ENCODE measurements at regions not wholly inside any gene's neighbourhood (a gene's known extent, or its start where the extent isn't known, plus 50 kb on each side); places are given as distances from the start of the nearest gene placed in this dataset.

DNA sequence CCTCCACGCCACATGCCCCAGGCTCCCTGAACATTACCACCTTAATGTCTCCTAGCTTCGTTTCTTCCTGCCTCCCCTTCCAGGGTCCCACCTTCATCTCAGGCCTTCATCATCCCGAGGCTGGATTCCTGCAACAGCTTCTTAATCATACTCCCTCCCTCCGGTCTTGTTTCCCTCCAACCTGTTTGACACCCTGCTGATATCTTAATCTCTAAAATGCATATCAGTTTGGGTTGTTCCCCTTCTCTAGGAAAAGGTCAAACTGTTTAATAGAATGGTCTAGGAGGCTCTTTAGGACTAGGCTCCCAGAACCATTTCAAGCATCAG lies 125.5 kb upstream of the ARHGAP5 start:
- Histone ChIP-seq H3K4me2 (peak overlapping the region; percentile 69), H3K36me3 (replicated peaks; ENCODE audit: insufficient read depth, low read depth) (no peaks in the 10 kb centered on the region), H3K79me2 (no peaks in the 10 kb centered on the region), H3K9me3 (ENCODE audit: low read depth) (no peaks in the 10 kb centered on the region), H3K4me1 (ENCODE audit: insufficient read depth) (peaks cover 22% of the 10 kb centered on the region), H3K27me3 (no peaks in the 10 kb centered on the region), H3K4me3 (no peak overlapping the region), H3K9me2 (replicated peaks; ENCODE audit: insufficient read depth) (no peaks in the 10 kb centered on the region), H3K27ac (peak overlapping the region; percentile 60), H4K20me1 (ENCODE audit: insufficient read depth, poor library complexity, severe bottlenecking) (no peaks in the 10 kb centered on the region), H2AFZ (no peak overlapping the region)
- no peak for TF ChIP-seq EZH2phosphoT487 (IDR thresholded peaks at IDR 0.05; ENCODE audit: low read depth, severe bottlenecking, unreplicated experiment)
- TF ChIP-seq EZH2 (IDR thresholded peaks at IDR 0.05; ENCODE audit: borderline replicate concordance), result no peak
- TF ChIP-seq, protein P1, sequence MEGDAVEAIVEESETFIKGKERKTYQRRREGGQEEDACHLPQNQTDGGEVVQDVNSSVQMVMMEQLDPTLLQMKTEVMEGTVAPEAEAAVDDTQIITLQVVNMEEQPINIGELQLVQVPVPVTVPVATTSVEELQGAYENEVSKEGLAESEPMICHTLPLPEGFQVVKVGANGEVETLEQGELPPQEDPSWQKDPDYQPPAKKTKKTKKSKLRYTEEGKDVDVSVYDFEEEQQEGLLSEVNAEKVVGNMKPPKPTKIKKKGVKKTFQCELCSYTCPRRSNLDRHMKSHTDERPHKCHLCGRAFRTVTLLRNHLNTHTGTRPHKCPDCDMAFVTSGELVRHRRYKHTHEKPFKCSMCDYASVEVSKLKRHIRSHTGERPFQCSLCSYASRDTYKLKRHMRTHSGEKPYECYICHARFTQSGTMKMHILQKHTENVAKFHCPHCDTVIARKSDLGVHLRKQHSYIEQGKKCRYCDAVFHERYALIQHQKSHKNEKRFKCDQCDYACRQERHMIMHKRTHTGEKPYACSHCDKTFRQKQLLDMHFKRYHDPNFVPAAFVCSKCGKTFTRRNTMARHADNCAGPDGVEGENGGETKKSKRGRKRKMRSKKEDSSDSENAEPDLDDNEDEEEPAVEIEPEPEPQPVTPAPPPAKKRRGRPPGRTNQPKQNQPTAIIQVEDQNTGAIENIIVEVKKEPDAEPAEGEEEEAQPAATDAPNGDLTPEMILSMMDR (IDR thresholded peaks at IDR 0.05; ENCODE audit: poor library complexity), result no peak
- no peak for DNase-seq (ENCODE audit: low spot score)
- WGBS (ENCODE audit: low lambda C conversion rate, missing lambda C conversion rate), result 74% methylated on average over 4 of the region's 4 CpGs

DNA sequence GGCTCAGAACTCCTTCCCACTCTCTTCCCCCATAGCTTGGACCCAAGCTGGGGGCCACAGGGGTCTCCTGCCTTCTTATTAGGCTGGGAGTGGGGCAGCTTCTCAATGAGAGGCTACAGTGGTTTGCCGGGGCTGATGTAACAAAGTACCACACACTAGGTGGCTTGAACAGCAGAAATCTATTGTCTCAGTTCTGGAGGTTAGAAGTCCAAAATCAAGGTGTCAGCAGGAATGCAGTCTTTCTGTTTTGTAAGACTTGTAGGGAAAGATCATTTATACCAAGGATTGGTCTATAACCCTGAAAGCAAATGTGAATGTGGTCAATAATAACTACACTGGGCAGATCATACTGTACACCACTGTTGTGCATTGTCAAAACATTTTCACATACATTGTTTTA lies 124.5 kb upstream of the ARHGAP5 start:
- no peak overlapping the region for H2AFZ ChIP-seq
- no peaks in the 10 kb centered on the region for H3K36me3 ChIP-seq (replicated peaks; ENCODE audit: insufficient read depth, low read depth)
- WGBS (ENCODE audit: low lambda C conversion rate, missing lambda C conversion rate), result 71% methylated on average over 1 of the region's 1 CpG
- no peak overlapping the region for H3K4me2 ChIP-seq
- no peaks in the 10 kb centered on the region for H4K20me1 ChIP-seq (ENCODE audit: insufficient read depth, poor library complexity, severe bottlenecking)
- TF ChIP-seq, protein P1 (IDR thresholded peaks at IDR 0.05; ENCODE audit: poor library complexity), result no peak
- no peak for TF ChIP-seq EZH2 (IDR thresholded peaks at IDR 0.05; ENCODE audit: borderline replicate concordance)
- TF ChIP-seq EZH2phosphoT487 (IDR thresholded peaks at IDR 0.05; ENCODE audit: low read depth, severe bottlenecking, unreplicated experiment), result no peak
- H3K27ac ChIP-seq, result no peak overlapping the region
- peaks cover 22% of the 10 kb centered on the region for H3K4me1 ChIP-seq (ENCODE audit: insufficient read depth)
- no peaks in the 10 kb centered on the region for H3K9me2 ChIP-seq (replicated peaks; ENCODE audit: insufficient read depth)
- no peaks in the 10 kb centered on the region for H3K79me2 ChIP-seq
- no peaks in the 10 kb centered on the region for H3K27me3 ChIP-seq
- DNase-seq (ENCODE audit: low spot score), result no peak
- H3K9me3 ChIP-seq (ENCODE audit: low read depth), result no peaks in the 10 kb centered on the region
- H3K4me3 ChIP-seq, result no peak overlapping the region

DNA sequence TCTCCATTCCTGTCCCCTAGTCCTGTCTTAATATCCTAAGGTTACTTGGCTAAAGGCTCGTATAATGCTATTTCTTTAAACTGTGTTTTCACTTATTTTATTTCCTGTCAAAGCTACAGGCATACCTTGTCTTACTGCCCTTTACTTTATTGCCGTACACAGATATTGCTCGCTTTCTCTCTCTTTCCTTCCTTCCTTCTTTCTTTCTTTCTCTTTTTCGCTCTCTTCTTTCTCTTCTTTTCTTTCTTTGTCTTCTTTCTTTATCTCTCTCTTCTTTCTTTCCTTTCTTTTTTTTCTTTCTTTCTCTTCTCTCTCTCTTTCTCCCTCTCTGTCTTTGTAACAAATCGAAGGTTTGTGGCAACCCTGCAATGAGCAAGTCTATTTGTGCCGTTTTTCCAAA lies 123.9 kb upstream of the ARHGAP5 start:
- H4K20me1 ChIP-seq (ENCODE audit: insufficient read depth, poor library complexity, severe bottlenecking), result no peaks in the 10 kb centered on the region
- H3K9me3 ChIP-seq (ENCODE audit: low read depth), result no peaks in the 10 kb centered on the region
- H3K36me3 ChIP-seq (replicated peaks; ENCODE audit: insufficient read depth, low read depth), result no peaks in the 10 kb centered on the region
- DNase-seq (ENCODE audit: low spot score), result no peak
- whole genome bisulfite sequencing (ENCODE audit: low lambda C conversion rate, missing lambda C conversion rate), result 95% methylated on average over 6 of the region's 6 CpGs
- no peak overlapping the region for H3K4me3 ChIP-seq
- H3K4me1 ChIP-seq (ENCODE audit: insufficient read depth), result peaks cover 18% of the 10 kb centered on the region
- H3K27me3 ChIP-seq, result no peaks in the 10 kb centered on the region
- H3K4me2 ChIP-seq, result no peak overlapping the region
- TF ChIP-seq, protein P1 (IDR thresholded peaks at IDR 0.05; ENCODE audit: poor library complexity), result no peak
- TF ChIP-seq EZH2phosphoT487 (IDR thresholded peaks at IDR 0.05; ENCODE audit: low read depth, severe bottlenecking, unreplicated experiment), result no peak
- TF ChIP-seq EZH2 (IDR thresholded peaks at IDR 0.05; ENCODE audit: borderline replicate concordance), result no peak
- no peaks in the 10 kb centered on the region for H3K9me2 ChIP-seq (replicated peaks; ENCODE audit: insufficient read depth)
- no peak overlapping the region for H3K27ac ChIP-seq
- H3K79me2 ChIP-seq, result no peaks in the 10 kb centered on the region
- no peak overlapping the region for H2AFZ ChIP-seq

DNA sequence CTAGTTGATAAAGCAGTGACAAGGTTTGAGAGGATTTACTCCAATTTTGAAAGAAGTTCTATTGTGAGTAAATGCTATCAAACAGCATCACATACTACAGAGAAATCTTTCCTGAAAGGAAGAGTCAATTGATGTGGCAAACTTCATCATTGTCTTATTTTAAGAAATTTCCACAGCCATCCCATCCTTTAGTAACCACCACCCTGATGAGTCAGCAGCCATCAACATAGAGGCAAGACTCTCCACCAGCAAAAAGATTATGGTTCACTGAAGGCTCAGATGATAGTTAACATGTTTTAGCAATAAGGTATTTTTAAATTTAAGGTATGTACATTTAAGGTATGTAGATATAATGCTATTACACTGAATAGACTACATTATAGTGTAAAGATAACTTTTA lies 122.1 kb upstream of the ARHGAP5 start:
- Histone ChIP-seq H3K36me3 (replicated peaks; ENCODE audit: insufficient read depth, low read depth) (no peaks in the 10 kb centered on the region), H3K79me2 (no peaks in the 10 kb centered on the region), H3K4me2 (no peak overlapping the region), H3K4me3 (no peak overlapping the region), H3K9me2 (replicated peaks; ENCODE audit: insufficient read depth) (no peaks in the 10 kb centered on the region), H3K4me1 (ENCODE audit: insufficient read depth) (peaks cover 15% of the 10 kb centered on the region), H3K27me3 (no peaks in the 10 kb centered on the region), H3K27ac (no peak overlapping the region), H2AFZ (no peak overlapping the region), H3K9me3 (ENCODE audit: low read depth) (no peaks in the 10 kb centered on the region), H4K20me1 (ENCODE audit: insufficient read depth, poor library complexity, severe bottlenecking) (no peaks in the 10 kb centered on the region)
- no peak for DNase-seq (ENCODE audit: low spot score)
- TF ChIP-seq EZH2 (IDR thresholded peaks at IDR 0.05; ENCODE audit: borderline replicate concordance) (no peak), EZH2phosphoT487 (IDR thresholded peaks at IDR 0.05; ENCODE audit: low read depth, severe bottlenecking, unreplicated experiment) (no peak)
- TF ChIP-seq, protein P1 (IDR thresholded peaks at IDR 0.05; ENCODE audit: poor library complexity), result no peak
